ENCODE measurements at regions not wholly inside any gene's neighbourhood (a gene's known extent, or its start where the extent isn't known, plus 50 kb on each side); places are given as distances from the start of the nearest gene placed in this dataset.
"Not testable (repeated sequence)": the region's sequence is repeated elsewhere in the genome, so short reads cannot be mapped to it uniquely, and the experiment has no call there.

DNA sequence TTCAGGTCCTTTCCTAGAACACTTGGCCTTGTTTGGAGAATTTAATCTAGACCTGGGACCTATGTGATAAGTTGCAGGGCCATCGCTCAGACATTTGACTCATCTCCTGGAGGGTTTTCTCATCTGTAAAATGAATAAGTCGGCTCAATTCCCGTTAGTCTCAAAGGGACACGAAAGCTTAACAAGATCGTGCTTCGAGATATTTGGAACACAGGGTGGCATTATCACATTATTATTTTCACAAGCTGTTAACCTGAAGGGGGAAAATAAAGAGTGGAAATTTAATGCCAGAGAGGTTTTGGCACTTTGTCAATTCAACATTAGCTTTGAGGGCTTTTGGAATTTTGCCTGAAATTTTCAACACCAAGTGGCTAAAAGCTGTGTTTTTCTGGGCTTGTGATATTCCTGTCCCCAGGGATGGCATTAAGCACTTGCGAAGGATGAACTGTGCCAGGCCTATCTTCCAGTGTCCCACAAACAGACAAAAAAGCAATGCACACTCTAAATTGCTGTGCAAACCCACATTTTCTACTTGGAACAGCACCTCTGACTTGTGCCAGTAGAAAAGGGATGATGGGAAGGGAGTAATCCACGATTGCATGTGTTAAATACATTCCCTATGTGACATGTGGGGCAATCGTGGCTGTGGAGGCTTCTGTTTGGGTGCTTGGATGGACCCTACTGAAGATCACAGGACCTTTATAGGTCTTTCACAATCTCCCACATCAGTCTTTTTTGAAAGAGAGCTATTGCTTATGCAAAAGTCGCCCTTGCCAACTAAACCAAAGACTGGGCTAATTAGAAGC is 478.7 kb downstream of the MFSD1 start:
- no peak for FAIRE-seq

DNA sequence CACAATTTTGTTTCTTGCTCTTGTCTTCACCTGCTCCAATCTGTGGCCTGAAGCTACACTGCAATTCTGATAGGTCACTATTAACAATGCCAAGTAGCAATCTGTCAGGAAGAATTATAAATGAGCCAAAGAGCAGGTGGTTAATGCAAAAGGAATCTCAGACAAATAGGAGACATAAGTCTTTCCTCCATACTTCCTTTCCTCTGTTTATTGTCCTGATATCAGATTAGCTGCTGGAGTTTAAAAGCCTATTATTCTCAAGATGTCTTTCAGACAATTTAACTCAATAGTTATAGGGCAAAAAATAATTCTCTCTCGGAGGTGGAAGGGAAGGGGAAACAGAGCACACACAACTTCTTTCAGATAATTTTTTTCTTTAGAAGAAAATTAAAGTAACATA is 491.6 kb downstream of the MFSD1 start:
- no peak for FAIRE-seq

DNA sequence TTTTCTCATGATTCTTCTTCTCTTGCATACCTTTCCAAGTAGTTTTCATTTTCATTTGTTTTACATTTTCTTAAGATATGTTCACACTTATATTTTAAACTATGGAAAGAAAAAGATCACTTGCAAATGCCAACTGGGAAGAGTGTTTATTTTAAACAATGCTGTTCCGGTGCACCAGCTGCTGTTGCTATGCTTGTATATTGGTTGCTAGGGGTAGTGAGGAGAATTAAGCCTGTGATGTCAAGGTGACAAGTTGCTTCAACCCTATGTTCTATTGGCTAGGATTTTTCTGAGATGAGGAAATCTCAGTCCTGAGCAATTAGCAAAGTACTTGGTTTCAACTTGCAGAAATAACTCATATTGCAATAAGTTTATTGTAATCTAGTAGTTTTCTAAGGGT is 500.1 kb downstream of the MFSD1 start:
- FAIRE-seq = no peak

DNA sequence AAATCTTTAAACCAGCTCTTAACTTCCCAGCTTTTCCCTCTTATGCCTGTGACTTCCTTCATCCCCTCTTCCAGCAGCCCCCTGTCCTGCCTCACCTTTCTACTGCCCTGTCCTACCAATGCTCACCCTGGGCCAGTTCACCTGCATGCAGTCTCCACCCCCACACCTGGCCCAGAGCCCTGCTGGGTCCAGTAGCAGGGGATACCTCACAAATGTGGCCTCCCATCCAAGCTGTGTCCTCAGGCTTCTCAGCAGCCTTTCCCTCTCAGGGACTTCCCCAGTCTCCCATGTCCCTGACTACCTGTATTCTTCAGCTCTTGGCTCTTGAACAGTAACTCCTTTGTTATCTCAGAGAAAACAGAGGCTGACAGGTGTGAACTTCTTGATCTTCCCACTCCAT is 503.2 kb downstream of the MFSD1 start:
- no peak for FAIRE-seq

DNA sequence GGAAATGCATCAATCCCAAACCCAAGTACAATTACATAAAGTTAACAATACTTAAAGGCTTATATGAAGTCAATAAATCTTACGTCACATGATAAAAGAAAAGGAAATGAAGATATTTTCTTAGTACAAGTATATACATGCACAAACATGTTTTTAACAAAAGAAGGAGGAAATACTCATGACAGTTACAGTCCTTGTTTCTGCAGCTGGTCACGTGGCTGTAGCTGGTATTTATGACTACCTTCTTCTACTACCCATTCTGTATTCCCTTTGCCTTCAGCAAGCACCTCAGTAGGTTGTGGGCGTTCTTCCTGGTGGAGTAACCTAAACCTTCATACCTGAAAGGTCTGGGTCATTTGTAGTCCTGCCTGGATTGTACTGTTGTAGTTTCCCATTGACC is 514.9 kb downstream of the MFSD1 start:
- not testable (repeated sequence) for FAIRE-seq

DNA sequence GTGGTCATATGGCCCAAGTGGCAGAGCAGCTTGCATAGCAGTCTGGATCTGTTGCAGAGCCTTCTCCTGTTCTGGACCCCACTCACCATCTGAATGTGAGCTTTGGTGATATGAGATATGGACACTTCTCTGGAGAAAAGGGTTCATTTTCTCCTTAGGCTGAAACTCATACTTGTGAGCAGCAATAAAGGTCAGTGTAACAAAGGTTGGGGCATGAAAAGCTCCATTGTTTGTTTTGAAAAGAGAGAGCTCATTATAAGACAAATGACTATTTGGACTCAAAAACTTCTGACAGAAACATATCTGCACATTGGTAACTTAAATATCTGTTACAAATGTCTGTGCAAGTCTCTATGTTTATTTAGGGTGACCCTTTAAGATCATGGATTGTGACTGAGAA is 517.3 kb downstream of the MFSD1 start:
- no peak for FAIRE-seq

DNA sequence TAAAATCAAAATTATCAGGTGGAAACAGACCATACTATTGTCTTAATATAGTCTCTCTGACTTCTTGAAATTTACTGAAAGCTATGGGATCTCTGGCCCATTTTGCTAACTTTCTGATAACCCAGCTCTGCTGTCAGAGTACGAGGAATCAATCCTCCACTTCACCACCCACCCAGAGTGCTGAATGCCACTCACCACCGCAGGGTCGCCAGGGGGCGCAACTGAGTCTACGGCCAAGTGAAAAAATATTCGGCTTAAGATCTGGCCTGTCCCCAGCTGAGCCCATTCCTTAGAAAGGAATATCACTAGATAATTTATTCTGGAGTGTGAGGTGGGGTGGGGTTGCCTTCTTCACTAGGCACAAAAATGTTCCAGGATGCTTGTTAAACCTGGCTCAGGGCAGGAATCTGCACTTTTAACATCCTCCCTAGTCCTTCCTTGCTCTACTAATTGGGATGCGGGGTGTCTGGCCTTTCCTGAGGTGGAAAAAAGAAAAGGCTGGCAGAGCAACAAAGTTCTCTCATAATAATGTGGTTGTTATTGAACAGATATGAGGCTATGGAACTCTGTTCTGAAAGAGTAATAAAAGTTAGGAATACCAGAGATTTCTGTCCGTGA is 520.6 kb downstream of the MFSD1 start:
- no peak for FAIRE-seq

DNA sequence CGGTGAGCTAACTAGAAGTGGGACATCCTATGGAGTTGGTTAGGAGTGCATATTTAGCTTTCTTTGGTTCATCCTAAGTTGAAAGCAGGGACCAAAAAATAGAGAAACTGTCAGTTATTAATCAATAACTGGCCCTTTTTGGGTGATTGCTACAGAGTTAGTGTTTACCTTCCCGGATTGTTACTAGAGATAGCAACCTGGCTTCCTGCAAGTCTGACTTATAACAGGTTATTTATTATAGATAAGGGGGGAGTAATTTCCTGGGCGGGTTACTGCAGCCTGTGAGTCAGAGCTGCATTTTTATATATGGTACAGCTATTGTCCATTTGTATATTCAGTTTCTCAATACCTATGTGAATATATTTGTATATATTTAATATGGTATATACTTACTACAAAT is 522.0 kb downstream of the MFSD1 start:
- no peak for FAIRE-seq

DNA sequence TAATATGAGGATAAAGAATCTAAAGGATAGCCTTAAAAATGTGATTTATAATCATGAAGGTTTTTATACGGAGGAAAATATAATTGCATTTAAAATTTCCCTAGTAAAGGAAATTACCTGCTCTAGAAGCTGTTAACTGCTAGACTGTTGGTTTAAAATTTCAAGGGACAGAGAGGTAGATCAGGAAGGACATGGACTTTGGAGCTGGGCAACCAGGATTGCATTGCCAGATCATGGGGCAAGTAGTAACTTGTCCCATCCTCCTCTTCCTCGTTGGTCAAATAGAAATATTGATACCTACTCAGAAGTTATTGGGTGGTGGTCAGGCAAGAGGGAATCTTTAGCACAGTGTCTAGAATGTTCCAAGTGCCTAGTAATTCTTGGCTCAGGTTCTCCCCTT is 525.1 kb downstream of the MFSD1 start:
- FAIRE-seq = no peak

DNA sequence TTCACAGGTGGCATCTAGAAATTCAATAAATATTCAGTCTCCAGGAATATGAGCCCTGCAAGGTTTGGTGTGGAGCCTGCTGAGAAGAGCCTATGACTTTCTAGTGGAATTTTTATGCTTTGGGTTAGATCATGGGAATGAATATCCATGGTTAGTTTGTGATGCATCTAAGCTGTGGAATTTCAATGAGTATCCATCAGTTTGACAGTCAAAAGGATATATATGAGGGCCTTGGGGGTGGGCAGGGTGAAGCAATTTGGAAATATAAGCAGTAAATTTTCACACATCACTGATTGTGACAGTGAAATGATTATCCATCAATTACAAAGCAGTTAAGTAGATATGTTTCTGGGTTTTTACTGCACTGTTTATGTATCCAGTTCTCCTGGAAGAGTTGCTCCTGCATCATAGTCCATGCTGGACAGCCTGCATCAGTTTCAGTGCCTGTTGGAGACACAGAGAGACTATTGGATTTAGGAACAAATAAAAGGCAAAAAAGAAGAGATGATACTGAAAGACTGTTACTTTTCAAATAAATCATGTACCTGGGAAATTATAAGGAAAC is 530.8 kb downstream of the MFSD1 start:
- no peak for FAIRE-seq

DNA sequence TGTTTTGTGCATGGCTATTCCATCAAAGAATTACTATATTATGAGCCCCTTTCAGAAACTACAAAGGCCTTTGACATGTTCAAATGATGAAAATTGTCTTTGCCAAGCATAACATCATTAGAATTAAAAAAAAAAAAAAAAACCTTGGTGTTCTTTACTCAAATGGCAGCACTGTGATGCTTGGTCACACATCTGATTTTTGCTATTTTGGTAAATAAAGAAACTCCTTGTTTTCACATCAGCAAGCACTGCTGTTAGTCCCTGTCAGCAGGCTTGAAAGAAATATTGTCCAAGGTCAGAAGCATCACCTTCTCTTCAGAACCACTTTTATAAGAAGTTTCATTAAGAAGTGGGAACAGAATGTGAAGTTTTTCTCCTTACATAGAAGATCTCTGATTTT is 537.3 kb downstream of the MFSD1 start:
- no peak for FAIRE-seq

DNA sequence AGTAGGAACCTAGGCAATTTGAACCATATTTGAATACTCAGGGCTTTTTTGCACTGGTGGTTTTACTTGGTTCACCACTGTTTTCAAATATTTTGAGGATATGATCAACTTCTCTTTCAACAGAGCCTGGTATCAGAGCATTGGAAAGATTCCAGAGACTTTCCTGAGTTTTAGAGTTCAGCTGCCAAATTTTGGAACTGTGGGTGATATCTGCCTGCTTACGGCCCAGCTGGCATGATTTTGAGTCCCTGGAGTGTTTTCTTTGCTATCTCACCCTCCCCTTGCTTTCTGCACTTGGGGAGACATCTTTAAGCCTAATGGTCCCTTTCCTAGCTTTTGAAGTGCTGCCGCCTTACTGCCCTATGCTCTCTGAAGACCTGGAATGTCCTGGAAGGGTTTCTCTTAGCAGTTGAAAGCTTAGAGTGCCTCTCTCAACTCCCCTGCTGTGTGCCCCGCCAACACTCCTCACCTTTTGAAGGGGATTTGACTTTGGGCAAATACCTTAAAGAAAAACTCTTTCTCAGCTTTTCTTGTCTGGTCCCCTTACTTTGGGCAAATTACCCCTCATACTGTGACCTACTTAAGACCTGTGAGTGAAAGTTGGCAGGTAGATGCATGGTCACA is 539.1 kb downstream of the MFSD1 start:
- FAIRE-seq = no peak

DNA sequence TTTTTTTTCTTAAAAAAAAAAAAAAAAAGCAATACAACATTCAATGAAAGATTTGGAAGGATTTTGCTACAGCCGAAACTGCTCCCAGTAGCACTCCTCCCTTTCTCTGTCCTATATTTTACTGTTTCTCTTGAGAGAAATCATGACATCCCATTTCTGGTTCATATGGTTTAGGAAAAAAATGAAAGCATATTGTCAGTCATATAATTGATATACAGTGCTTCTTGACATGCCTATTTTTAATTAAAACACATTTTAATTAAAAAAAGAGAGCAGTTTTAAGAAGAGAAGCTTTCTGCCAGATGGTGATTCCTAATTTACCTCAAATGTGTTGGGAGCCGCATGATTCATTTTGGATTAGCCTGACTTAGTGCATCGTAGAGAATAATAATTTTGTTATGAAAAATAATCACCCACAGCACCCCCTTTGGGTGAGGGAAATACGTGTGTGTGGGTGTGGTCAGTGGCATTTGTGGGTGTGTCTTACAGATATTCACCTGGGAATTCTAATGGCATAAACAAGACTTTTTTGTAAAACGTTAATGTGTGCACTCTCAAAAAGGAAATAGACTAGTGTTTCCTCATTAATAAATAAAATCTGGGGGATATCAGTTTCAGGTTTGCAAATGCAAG is 544.5 kb downstream of the MFSD1 start:
- no peak for FAIRE-seq

DNA sequence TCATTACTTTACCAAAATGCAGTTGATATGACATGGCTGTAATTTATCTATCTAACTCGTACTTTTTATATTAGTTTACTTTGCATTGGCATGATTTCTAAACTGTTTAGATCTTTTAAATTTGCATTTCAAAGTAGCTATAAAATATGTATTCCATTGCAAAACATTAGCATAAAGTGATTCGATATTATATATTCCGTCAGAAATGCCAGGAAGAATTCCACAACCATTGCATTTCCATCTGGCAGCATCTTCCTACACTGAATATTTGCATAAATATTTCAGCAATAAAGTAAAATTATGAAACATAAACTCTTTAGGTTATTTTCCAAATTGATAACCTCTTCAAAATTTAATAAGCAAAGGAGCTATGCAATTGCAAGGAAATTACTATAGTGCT is 546.6 kb downstream of the MFSD1 start:
- FAIRE-seq = no peak

DNA sequence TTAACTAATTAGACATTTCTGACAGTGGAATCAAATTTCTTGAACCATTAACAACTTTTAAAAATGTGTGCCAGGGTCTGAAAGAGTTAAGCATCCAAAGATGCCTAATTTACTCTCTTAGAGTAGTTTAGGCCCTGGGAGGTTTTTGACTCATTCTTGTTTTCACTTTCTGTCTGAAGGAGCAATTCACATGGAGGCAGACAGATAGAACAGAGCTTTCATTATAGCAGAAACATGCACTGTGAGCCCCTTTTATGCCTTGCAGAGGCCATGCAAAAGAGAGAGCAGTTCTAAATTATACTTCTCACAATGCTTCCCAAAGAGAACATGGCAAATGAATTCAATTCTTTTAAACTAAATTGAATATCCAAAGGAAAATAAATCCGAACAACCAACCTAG is 554.8 kb downstream of the MFSD1 start:
- no peak for FAIRE-seq

DNA sequence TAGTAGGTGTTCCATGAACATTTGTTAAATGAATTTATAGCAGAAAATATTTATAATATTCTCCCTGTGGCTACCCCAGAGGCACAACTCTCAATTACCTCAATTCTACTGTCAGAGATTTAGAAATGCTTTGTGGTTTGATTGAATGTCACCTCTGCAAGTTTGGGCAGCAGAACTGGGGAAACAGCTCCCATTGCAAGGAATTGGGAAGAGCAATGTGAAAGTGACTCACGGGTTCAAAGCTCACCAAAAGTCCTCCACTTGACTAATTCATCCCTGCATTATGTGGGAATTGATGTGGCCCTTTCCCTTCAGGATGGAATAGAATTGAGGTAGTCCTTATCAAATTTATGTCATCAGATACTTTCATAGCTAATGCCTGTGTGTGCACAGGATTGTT is 562.7 kb downstream of the MFSD1 start:
- no peak for FAIRE-seq

DNA sequence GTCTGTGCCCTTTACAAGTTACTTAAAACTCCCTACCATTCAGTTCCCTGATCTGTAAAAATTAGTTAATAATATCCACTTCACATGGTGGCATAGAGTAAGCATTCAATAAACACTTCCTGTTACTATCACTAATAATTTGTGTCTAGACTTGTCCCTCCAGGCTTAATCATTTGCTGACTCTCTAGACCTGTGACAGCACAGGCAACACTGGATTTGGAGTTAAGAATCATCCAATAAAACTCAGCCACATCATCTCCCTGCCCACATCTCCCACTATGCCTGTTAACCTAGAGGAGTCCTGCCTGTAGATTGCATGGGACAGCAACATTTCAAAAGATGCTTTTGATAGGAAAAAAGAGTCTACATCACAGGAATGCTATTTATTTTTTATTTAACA is 564.6 kb downstream of the MFSD1 start:
- FAIRE-seq = no peak

DNA sequence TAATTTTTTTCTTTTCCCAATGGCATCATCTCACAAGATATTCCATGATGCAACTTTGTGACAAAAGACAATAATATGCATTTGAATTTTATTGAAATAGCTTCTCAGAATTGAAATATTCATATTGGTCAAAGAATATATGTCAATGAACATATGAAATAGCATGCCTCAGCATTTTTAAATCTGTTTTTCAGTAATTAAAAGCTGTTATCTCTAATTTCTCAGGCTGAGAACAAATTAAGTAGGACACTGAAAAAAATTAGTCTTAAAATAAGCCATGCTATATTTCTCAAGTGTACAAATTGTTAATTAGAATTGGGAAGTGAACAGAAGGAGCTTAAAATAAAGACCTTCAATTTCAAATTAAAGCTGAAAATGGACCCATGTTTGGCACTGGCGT is 570.1 kb downstream of the MFSD1 start:
- FAIRE-seq = no peak

DNA sequence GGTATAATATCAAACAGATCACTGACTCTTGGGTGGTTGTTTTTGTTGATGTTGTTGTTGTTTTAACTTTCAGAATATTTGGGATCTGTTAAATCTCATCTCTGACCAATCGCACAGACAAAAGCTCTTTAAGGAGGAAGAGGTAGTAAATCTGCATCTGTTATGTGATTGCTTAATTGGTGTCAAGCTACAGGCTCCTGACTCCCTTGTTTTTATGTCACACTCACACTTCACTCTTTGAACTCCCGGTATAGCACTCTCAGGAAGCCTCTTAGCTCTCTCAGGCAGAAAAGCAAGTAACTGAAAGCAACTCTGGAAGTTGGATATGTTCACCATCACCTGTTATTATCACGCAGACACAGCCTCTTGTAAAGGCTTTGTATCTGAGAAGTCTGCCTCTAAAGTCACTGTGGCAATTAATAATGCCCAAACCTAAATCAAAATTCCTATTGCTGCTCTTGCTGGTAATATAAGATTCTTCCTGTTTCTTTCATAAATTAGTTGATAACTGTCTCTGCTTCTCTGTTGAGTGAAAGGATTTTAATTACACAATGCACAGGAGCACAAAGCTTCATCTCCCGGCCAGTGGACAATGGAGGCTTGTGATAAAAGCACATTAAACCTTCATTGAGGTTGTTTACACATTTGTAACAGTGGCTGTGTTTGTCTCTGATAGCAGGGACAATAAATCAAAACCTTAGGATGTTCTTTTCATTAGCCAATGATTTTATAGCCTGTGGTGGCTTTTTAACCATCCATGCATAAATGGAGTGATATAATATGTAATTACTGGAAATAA is 576.7 kb downstream of the MFSD1 start:
- no peak for FAIRE-seq

DNA sequence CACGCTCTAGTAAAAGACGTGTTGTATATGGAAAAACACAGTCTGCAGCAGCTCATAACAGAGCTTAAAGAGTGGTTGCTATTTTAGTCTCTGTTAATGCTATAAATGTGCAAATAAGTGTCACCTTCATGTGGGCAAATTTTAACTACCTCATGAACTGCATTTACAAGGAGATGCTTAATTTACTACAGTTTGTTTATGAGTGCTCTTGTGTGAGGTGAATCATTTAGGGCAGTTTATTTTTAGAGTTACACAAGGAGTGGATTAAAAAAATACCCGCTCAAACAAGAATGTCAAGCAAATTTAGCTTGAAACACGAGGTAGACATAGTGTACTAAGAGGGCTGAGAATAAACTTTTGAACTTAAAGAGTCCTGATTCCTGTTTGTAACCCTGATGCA is 579.0 kb downstream of the MFSD1 start:
- FAIRE-seq = no peak

DNA sequence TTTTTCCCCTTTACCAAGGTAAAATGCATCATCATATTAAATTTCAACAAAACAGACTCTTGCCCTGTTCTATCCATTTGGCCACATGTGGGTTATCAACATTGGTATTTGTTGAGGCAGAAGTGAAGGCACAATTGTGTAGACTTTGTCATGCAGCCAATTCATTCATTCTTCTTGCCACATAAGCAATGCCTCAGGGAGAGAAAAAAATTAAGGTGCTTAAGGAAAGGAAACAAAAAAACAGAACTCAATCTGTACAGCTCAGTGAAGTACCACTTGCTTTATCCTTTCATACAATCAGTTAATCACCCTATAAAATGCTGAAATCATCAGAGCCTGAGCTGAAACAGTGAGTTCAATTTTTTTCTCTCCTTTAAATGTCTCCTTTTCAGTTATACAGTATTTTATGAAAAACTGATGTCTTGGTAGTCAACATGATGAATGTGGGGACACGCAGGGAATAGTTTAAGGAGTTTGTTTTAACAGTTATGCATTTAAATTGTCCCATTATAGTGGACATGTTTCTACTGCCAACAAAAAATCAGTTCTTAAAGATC is 588.9 kb downstream of the MFSD1 start:
- FAIRE-seq = no peak

DNA sequence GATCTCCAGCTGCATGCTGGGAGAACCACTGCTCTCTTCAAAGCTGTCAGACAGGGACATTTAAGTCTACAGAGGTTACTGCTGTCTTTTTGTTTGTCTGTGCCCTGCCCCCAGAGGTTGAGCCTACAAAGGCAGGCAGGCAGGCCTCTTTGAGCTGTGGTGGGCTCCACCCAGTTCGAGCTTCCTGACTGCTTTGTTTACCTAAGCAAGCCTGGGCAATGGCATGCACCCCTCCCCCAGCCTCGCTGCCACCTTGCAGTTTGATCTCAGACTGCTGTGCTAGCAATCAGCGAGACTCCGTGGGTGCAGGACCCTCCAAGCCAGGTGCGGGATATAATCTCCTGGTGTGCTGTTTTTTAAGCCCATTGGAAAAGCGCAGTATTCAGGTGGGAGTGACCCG is 591.0 kb upstream of the IL12A start:
- FAIRE-seq = not testable (repeated sequence)
